AG04449 (cell line): ENCODE measurements at regions not wholly inside any gene's neighbourhood (a gene's known extent, or its start where the extent isn't known, plus 50 kb on each side); places are given as distances from the start of the nearest gene placed in this dataset.

Experiments used
- CTCF ChIA-PET: fragments of 350-600 bp; formaldehyde crosslinking; extraction: SDS; loops from one replicate; lab custom pipeline; 2021; ENCODE audit warnings: antibody characterized with exemption; lab: Yijun Ruan, JAX
- POLR2A ChIA-PET: fragments of 400-600, 350-600 bp; formaldehyde crosslinking; extraction: SDS; loops from one replicate; lab custom pipeline; 2020; ENCODE audit warnings: antibody characterized with exemption, inconsistent platforms; lab: Yijun Ruan, JAX
- DNase-seq: peaks from one replicate; pipeline ENCODE4 v3.0.0-alpha.2; 2010; ENCODE audit warnings: low read depth, low spot score
- H3K4me3 ChIP-seq: 2 replicates; pipeline ENCODE4 v1.5.1; 2011; ENCODE audit warnings: low read depth, mild to moderate bottlenecking, control low read depth, low read length
- CTCF ChIP-seq: IDR thresholded peaks from one replicate; pipeline ENCODE4 v1.5.1; 2011; ENCODE audit warnings: mild to moderate bottlenecking, moderate library complexity, low read length, control low read depth, inconsistent platforms; ENCODE audit not compliant: insufficient read depth; ENCODE audit errors: missing control alignments

- H3K4me3 ChIP-seq, result no peak overlapping the region
- ChIA-PET POLR2A (no interaction called here), CTCF (no interaction called here)
- no peak for DNase-seq
- TF ChIP-seq CTCF, result no peak
Observed at GRCh38 chr20:24096864-24097450, 108.4 kb upstream of the GGTLC1 start.

- no peak for TF ChIP-seq CTCF
- POLR2A ChIA-PET, result no interaction called here
- CTCF ChIA-PET, result no interaction called here
- DNase-seq, result no peak
- H3K4me3 ChIP-seq, result no peak overlapping the region
Observed at GRCh38 chr20:24096264-24096663, 107.7 kb upstream of the GGTLC1 start.

DNA sequence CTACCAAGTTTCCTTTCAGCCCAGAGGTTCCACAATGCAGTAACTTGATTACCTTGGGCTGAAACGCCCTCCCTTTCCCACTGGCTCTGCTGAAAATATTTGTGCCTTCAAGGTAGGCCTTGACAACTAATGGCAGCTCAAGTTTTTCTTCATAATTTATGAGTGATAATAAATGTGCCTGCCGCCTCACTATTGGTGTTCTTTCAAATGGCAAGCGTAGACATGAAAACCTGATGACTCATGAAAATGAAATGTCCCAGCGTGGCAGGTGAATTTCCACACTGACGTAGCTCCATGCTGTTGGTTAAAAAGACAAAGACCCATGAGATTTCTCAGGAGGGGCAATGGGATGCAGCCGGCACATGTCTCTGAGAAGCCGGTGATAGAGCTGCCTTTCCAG lies 107.2 kb upstream of the GGTLC1 start:
- ChIA-PET POLR2A (no interaction called here), CTCF (no interaction called here)
- no peak for DNase-seq
- no peak overlapping the region for H3K4me3 ChIP-seq
- no peak for TF ChIP-seq CTCF

GRCh38 chr20:24095303-24095702 lies 106.7 kb upstream of the GGTLC1 start:
- ChIA-PET CTCF (no interaction called here), POLR2A (no interaction called here)
- TF ChIP-seq CTCF, result no peak
- H3K4me3 ChIP-seq, result no peak overlapping the region
- DNase-seq, result no peak

GRCh38 chr20:24089576-24089975 lies 101.0 kb upstream of the GGTLC1 start:
- CTCF ChIA-PET, result no interaction called here
- no peak for TF ChIP-seq CTCF
- H3K4me3 ChIP-seq, result no peak overlapping the region
- DNase-seq, result no peak
- POLR2A ChIA-PET, result no interaction called here

GRCh38 chr20:24086121-24086520 lies 97.5 kb upstream of the GGTLC1 start:
- ChIA-PET POLR2A (no interaction called here), CTCF (interaction anchor here (0.7 kb wide), 1 partner anchor 148 kb away, joined by 3 read pairs; no protein-coding TSS in a partner anchor)
- no peak for DNase-seq
- TF ChIP-seq CTCF, result no peak
- H3K4me3 ChIP-seq, result no peak overlapping the region
